HG02852 (cell line): ENCODE measurements at regions not wholly inside any gene's neighbourhood (a gene's known extent, or its start where the extent isn't known, plus 50 kb on each side); places are given as distances from the start of the nearest gene placed in this dataset.

Experiments used
- ATAC-seq: cut with Tn5 transposase; IDR thresholded peaks from one replicate; pipeline ENCODE4 v1.9.1; 2021; ENCODE audit warnings: mild to moderate bottlenecking, moderate library complexity; ENCODE audit not compliant: unreplicated experiment

GRCh38 chr1:187294421-187295201, 465.9 kb downstream of the PLA2G4A start:
- ATAC-seq: no peak

GRCh38 chr1:187300081-187300480, 471.3 kb downstream of the PLA2G4A start:
- ATAC-seq: no peak

GRCh38 chr1:187306710-187307415, 478.1 kb downstream of the PLA2G4A start:
- ATAC-seq: no peak

GRCh38 chr1:187310038-187310631, 481.4 kb downstream of the PLA2G4A start:
- no peak for ATAC-seq

GRCh38 chr1:187313115-187313514, 484.4 kb downstream of the PLA2G4A start:
- ATAC-seq: no peak

GRCh38 chr1:187326557-187326956, 497.8 kb downstream of the PLA2G4A start:
- ATAC-seq: no peak

GRCh38 chr1:187336441-187337168, 507.9 kb downstream of the PLA2G4A start:
- peak; percentile 82 for ATAC-seq

GRCh38 chr1:187338762-187339412, 510.1 kb downstream of the PLA2G4A start:
- ATAC-seq: no peak

GRCh38 chr1:187342495-187342894, 513.7 kb downstream of the PLA2G4A start:
- no peak for ATAC-seq

GRCh38 chr1:187374082-187374481, 545.3 kb downstream of the PLA2G4A start:
- no peak for ATAC-seq

- ATAC-seq: no peak
Observed at GRCh38 chr1:187374742-187375141, 546.0 kb downstream of the PLA2G4A start.

GRCh38 chr1:187383366-187383765, 554.6 kb downstream of the PLA2G4A start:
- ATAC-seq: no peak

- ATAC-seq: peak; percentile 98
Observed at GRCh38 chr1:187384504-187384903, 555.8 kb downstream of the PLA2G4A start.

- no peak for ATAC-seq
Observed at GRCh38 chr1:187390215-187390818, 561.6 kb downstream of the PLA2G4A start.

- no peak for ATAC-seq
Observed at GRCh38 chr1:187396226-187396625, 567.5 kb downstream of the PLA2G4A start.

GRCh38 chr1:187396929-187397796, 568.4 kb downstream of the PLA2G4A start:
- ATAC-seq: no peak

- ATAC-seq: no peak
Observed at GRCh38 chr1:187408212-187409004, 579.7 kb downstream of the PLA2G4A start.

GRCh38 chr1:187409341-187409740, 580.6 kb downstream of the PLA2G4A start:
- no peak for ATAC-seq

- peak; percentile 72 for ATAC-seq
Observed at GRCh38 chr1:187411118-187411517, 582.4 kb downstream of the PLA2G4A start.
